ENCODE measurements at regions not wholly inside any gene's neighbourhood (a gene's known extent, or its start where the extent isn't known, plus 50 kb on each side); places are given as distances from the start of the nearest gene placed in this dataset.

DNA sequence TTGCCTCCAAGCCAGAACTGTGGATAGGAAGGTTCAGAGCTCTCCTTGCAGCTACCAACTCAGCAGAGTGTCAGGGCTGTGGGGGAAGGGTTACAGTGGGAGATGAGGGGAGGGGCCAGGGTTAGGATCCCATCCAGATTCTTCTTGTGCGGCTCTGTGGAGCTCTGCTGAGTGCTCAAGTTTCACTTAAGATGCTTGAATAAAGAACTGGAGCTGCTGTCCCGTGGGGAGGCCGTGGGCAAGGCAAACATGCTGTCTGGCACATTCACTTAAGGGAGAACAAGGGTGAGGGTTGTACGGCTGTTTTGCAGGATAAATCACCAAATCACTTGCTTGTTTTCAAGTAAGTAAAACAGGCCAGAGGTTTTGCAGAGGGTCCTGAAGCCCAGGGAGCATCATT is 197.1 kb downstream of the FAM76B start:
- Histone ChIP-seq H3K27me3 (no peaks in the 10 kb centered on the region), H3K36me3 (no peaks in the 10 kb centered on the region), H3K4me3 (ENCODE audit: low read depth in 1 of 2, low read length in 1 of 2) (no peak overlapping the region), H3K4me1 (ENCODE audit: control insufficient read depth in 1 of 2, insufficient read depth in 1 of 2, low read depth in 1 of 2, low read length in 1 of 2) (no peaks in the 10 kb centered on the region), H3K9me3 (no peaks in the 10 kb centered on the region), H3K27ac (no peak overlapping the region)
- TF ChIP-seq, protein P1, sequence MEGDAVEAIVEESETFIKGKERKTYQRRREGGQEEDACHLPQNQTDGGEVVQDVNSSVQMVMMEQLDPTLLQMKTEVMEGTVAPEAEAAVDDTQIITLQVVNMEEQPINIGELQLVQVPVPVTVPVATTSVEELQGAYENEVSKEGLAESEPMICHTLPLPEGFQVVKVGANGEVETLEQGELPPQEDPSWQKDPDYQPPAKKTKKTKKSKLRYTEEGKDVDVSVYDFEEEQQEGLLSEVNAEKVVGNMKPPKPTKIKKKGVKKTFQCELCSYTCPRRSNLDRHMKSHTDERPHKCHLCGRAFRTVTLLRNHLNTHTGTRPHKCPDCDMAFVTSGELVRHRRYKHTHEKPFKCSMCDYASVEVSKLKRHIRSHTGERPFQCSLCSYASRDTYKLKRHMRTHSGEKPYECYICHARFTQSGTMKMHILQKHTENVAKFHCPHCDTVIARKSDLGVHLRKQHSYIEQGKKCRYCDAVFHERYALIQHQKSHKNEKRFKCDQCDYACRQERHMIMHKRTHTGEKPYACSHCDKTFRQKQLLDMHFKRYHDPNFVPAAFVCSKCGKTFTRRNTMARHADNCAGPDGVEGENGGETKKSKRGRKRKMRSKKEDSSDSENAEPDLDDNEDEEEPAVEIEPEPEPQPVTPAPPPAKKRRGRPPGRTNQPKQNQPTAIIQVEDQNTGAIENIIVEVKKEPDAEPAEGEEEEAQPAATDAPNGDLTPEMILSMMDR (IDR thresholded peaks at IDR 0.05): no peak

DNA sequence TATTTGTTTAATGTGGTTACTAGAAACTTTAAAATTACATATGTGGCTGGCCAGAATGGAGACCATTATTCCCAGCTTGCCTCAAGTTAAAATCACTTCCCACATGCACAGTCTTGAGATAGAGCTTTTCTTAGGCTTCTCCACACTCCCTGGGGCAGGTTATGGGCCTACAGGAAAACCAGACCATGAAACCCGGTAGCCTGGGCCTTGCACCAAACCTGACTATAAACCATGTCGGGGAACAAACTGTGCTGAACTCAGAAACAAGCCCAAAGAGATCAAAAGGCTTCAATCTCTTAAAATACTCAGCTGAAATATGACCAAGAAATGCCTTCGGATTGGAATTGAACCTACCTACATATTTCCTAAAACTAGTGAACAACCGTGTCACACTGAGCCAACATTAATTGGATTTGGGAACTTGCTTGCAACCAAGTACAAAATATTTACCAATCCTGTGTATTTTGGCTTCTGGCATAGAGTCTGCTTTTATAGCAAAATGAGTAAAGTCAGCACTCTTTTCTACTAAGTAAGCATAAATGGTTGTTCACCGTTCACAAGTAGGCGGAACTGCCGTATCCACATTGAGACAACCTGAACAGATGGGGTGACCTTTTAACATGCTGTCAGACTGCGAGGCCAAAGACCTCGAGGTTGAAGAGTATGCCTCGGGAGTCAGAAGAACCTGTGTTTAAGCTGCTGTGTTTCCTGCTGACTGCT is 199.5 kb downstream of the FAM76B start:
- H3K27ac ChIP-seq: no peak overlapping the region
- no peaks in the 10 kb centered on the region for H3K4me1 ChIP-seq (ENCODE audit: control insufficient read depth in 1 of 2, insufficient read depth in 1 of 2, low read depth in 1 of 2, low read length in 1 of 2)
- H3K4me3 ChIP-seq (ENCODE audit: low read depth in 1 of 2, low read length in 1 of 2): no peak overlapping the region
- H3K9me3 ChIP-seq: no peaks in the 10 kb centered on the region
- TF ChIP-seq, protein P1 (IDR thresholded peaks at IDR 0.05): no peak
- H3K27me3 ChIP-seq: no peaks in the 10 kb centered on the region
- no peaks in the 10 kb centered on the region for H3K36me3 ChIP-seq

DNA sequence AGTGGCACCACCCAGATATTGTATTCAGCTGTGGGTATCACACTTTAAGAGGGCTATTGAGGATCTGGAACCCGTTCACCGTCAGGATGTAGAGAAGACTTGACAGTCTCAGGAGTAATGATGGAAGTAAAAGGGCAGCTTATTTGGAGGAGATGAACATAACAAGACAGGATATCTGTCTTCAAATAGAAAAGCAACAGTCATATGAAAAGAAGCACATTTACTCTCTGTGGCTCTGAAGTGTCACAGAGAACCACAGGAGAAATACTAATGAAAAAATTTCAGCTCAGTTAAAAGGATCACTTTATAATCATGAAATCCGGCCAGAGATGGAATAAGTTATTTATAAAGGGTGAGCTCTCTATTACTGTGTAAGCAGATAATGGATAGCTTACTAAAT is 200.8 kb downstream of the FAM76B start:
- Histone ChIP-seq H3K4me1 (ENCODE audit: control insufficient read depth in 1 of 2, insufficient read depth in 1 of 2, low read depth in 1 of 2, low read length in 1 of 2) (no peaks in the 10 kb centered on the region), H3K9me3 (no peaks in the 10 kb centered on the region), H3K36me3 (no peaks in the 10 kb centered on the region), H3K27me3 (no peaks in the 10 kb centered on the region), H3K4me3 (ENCODE audit: low read depth in 1 of 2, low read length in 1 of 2) (no peak overlapping the region), H3K27ac (no peak overlapping the region)
- TF ChIP-seq, protein P1 (IDR thresholded peaks at IDR 0.05): no peak

DNA sequence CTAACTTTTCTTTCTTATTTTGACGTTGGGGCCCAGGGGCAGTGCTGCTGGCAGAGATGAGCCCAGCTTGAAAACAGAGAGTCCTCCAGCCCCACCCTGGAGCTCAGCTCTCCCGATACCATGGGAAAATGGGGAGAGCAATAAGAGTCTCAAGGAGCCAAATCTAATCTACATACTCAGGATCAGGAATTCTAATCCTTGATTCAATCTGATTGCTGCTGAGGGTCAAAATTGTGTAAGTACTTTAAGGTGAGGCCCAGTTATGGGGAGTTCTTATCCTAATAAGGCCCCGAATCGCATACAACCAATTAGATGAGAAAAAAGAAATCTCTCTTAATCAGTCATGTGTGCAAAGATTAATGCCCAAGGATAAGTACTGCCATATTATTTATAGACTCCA is 202.9 kb downstream of the FAM76B start:
- no peaks in the 10 kb centered on the region for H3K27me3 ChIP-seq
- no peaks in the 10 kb centered on the region for H3K9me3 ChIP-seq
- H3K27ac ChIP-seq: no peak overlapping the region
- TF ChIP-seq, protein P1 (IDR thresholded peaks at IDR 0.05): no peak
- H3K4me1 ChIP-seq (ENCODE audit: control insufficient read depth in 1 of 2, insufficient read depth in 1 of 2, low read depth in 1 of 2, low read length in 1 of 2): no peaks in the 10 kb centered on the region
- no peaks in the 10 kb centered on the region for H3K36me3 ChIP-seq
- H3K4me3 ChIP-seq (ENCODE audit: low read depth in 1 of 2, low read length in 1 of 2): no peak overlapping the region

DNA sequence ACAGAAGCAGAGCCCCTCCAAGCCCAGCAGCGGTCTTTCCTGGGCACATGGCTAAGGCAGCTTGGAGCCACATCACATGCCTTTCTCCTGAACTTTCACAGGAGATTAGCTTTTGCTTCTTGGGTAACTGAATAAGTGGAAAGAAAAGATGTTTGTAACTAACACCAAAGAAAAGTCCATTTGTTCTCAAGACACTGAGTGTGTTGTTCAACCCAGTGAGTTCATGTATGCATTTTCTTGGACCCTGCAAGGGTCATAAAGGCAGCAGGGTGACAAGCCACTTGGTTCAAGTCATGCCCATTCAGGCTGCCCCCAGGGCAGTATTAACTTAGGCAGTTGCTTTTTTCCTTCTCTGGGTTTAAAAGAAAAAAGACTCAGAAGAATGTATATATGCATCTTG is 203.4 kb downstream of the FAM76B start:
- no peaks in the 10 kb centered on the region for H3K4me1 ChIP-seq (ENCODE audit: control insufficient read depth in 1 of 2, insufficient read depth in 1 of 2, low read depth in 1 of 2, low read length in 1 of 2)
- TF ChIP-seq, protein P1 (IDR thresholded peaks at IDR 0.05): no peak
- H3K27ac ChIP-seq: no peak overlapping the region
- no peaks in the 10 kb centered on the region for H3K9me3 ChIP-seq
- no peak overlapping the region for H3K4me3 ChIP-seq (ENCODE audit: low read depth in 1 of 2, low read length in 1 of 2)
- no peaks in the 10 kb centered on the region for H3K27me3 ChIP-seq
- no peaks in the 10 kb centered on the region for H3K36me3 ChIP-seq
